ENCODE measurements at regions not wholly inside any gene's neighbourhood (a gene's known extent, or its start where the extent isn't known, plus 50 kb on each side); places are given as distances from the start of the nearest gene placed in this dataset.

DNA sequence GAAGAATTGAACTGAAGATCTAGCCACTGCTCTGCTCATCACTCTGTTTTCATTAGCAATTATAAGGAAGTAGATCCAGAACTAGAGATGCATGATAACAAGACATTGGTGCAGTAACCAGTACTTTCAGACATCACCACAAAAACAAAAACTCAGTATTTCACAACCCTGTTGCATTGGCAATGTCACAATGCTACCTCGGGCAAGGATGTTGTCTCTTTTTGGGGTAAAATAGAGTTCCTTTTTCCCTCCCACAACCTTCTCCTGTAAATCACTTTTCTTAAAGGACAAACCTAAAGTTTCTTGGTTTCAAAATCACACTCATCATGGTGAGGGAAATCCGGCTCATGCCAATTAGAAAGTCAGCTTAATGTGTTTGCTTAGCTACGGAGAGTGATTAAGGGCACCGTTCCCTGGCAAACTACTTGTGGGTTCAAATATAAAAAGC is 420.1 kb upstream of the MEF2C start:
- TF ChIP-seq EZH2 (IDR thresholded peaks at IDR 0.05; ENCODE audit: borderline replicate concordance, insufficient read depth, low read length, poor library complexity, severe bottlenecking) (no peak), RAD21 (conservative IDR thresholded peaks at IDR 0.05) (no peak)

All from neural cell (in vitro differentiated cells).